ENCODE measurements at regions not wholly inside any gene's neighbourhood (a gene's known extent, or its start where the extent isn't known, plus 50 kb on each side); places are given as distances from the start of the nearest gene placed in this dataset.

- Mint-ChIP-seq H3K9me3 (peaks cover 8% of the 10 kb centered on the region), H3K4me3 (no peak overlapping the region), H3K27me3 (ENCODE audit: low read depth) (no peaks in the 10 kb centered on the region), H3K4me1 (ENCODE audit: low read depth) (no peaks in the 10 kb centered on the region), H3K27ac (no peak overlapping the region), H3K36me3 (ENCODE audit: low read depth) (no peaks in the 10 kb centered on the region)
- CTCF ChIA-PET = no interaction called here
- intact Hi-C loops (cut with micrococcal nuclease) = no loop called here
- no peak for DNase-seq
Observed at GRCh38 chr10:55283031-55283430, 482.0 kb upstream of the PCDH15 start.

GRCh38 chr10:55280696-55281095 is 479.7 kb upstream of the PCDH15 start:
- H3K9me3 Mint-ChIP-seq = peaks cover 8% of the 10 kb centered on the region
- H3K36me3 Mint-ChIP-seq (ENCODE audit: low read depth) = no peaks in the 10 kb centered on the region
- intact Hi-C loops (cut with micrococcal nuclease) = no loop called here
- CTCF ChIA-PET = no interaction called here
- no peak for DNase-seq
- H3K27me3 Mint-ChIP-seq (ENCODE audit: low read depth) = no peaks in the 10 kb centered on the region
- H3K27ac Mint-ChIP-seq = no peak overlapping the region
- H3K4me3 Mint-ChIP-seq = no peak overlapping the region
- no peaks in the 10 kb centered on the region for H3K4me1 Mint-ChIP-seq (ENCODE audit: low read depth)

- intact Hi-C loops (cut with micrococcal nuclease) = no loop called here
- CTCF ChIA-PET = no interaction called here
- no peaks in the 10 kb centered on the region for H3K4me1 Mint-ChIP-seq (ENCODE audit: low read depth)
- no peaks in the 10 kb centered on the region for H3K36me3 Mint-ChIP-seq (ENCODE audit: low read depth)
- H3K27me3 Mint-ChIP-seq (ENCODE audit: low read depth) = no peaks in the 10 kb centered on the region
- DNase-seq = no peak
- peaks cover 6% of the 10 kb centered on the region for H3K9me3 Mint-ChIP-seq
- H3K4me3 Mint-ChIP-seq = no peak overlapping the region
- H3K27ac Mint-ChIP-seq = no peak overlapping the region
Observed at GRCh38 chr10:55277549-55277948, 476.5 kb upstream of the PCDH15 start.

GRCh38 chr10:55274367-55274766 is 473.3 kb upstream of the PCDH15 start:
- Mint-ChIP-seq H3K36me3 (ENCODE audit: low read depth) (no peaks in the 10 kb centered on the region), H3K9me3 (peaks cover 2% of the 10 kb centered on the region), H3K4me3 (no peak overlapping the region), H3K4me1 (ENCODE audit: low read depth) (no peaks in the 10 kb centered on the region), H3K27me3 (ENCODE audit: low read depth) (no peaks in the 10 kb centered on the region), H3K27ac (no peak overlapping the region)
- intact Hi-C loops (cut with micrococcal nuclease) = no loop called here
- CTCF ChIA-PET = no interaction called here
- no peak for DNase-seq

- Mint-ChIP-seq H3K4me3 (no peak overlapping the region), H3K27ac (no peak overlapping the region), H3K9me3 (peaks cover 3% of the 10 kb centered on the region), H3K4me1 (ENCODE audit: low read depth) (no peaks in the 10 kb centered on the region), H3K27me3 (ENCODE audit: low read depth) (no peaks in the 10 kb centered on the region), H3K36me3 (ENCODE audit: low read depth) (no peaks in the 10 kb centered on the region)
- CTCF ChIA-PET = no interaction called here
- intact Hi-C loops (cut with micrococcal nuclease) = no loop called here
- no peak for DNase-seq
Observed at GRCh38 chr10:55273946-55274345, 472.9 kb upstream of the PCDH15 start.

GRCh38 chr10:55272886-55273285 is 471.9 kb upstream of the PCDH15 start:
- no peaks in the 10 kb centered on the region for H3K27me3 Mint-ChIP-seq (ENCODE audit: low read depth)
- H3K36me3 Mint-ChIP-seq (ENCODE audit: low read depth) = no peaks in the 10 kb centered on the region
- intact Hi-C loops (cut with micrococcal nuclease) = no loop called here

GRCh38 chr10:55266797-55267196 is 465.8 kb upstream of the PCDH15 start:
- Mint-ChIP-seq H3K27me3 (ENCODE audit: low read depth) (no peaks in the 10 kb centered on the region), H3K4me1 (ENCODE audit: low read depth) (no peaks in the 10 kb centered on the region), H3K27ac (no peak overlapping the region), H3K4me3 (no peak overlapping the region), H3K9me3 (peaks cover 3% of the 10 kb centered on the region), H3K36me3 (ENCODE audit: low read depth) (no peaks in the 10 kb centered on the region)
- intact Hi-C loops (cut with micrococcal nuclease) = no loop called here
- no peak for DNase-seq
- CTCF ChIA-PET = no interaction called here

More at GRCh38 chr10:55272886-55273285, 471.9 kb upstream of the PCDH15 start:
- Mint-ChIP-seq H3K9me3 (peaks cover 4% of the 10 kb centered on the region), H3K4me1 (ENCODE audit: low read depth) (no peaks in the 10 kb centered on the region), H3K4me3 (no peak overlapping the region), H3K27ac (no peak overlapping the region)
- CTCF ChIA-PET = no interaction called here
- no peak for DNase-seq

- intact Hi-C loops (cut with micrococcal nuclease) = no loop called here
- CTCF ChIA-PET = no interaction called here
- Mint-ChIP-seq H3K36me3 (ENCODE audit: low read depth) (no peaks in the 10 kb centered on the region), H3K9me3 (no peaks in the 10 kb centered on the region), H3K27ac (no peak overlapping the region), H3K4me3 (no peak overlapping the region), H3K4me1 (ENCODE audit: low read depth) (no peaks in the 10 kb centered on the region), H3K27me3 (ENCODE audit: low read depth) (no peaks in the 10 kb centered on the region)
- no peak for DNase-seq
Observed at GRCh38 chr10:55263327-55263726, 462.3 kb upstream of the PCDH15 start.

GRCh38 chr10:55242544-55242943 is 441.5 kb upstream of the PCDH15 start:
- Mint-ChIP-seq H3K27ac (no peak overlapping the region), H3K36me3 (ENCODE audit: low read depth) (no peaks in the 10 kb centered on the region), H3K4me1 (ENCODE audit: low read depth) (no peaks in the 10 kb centered on the region), H3K27me3 (ENCODE audit: low read depth) (no peaks in the 10 kb centered on the region), H3K9me3 (peaks cover 4% of the 10 kb centered on the region), H3K4me3 (no peak overlapping the region)
- DNase-seq = no peak
- intact Hi-C loops (cut with micrococcal nuclease) = no loop called here
- CTCF ChIA-PET = no interaction called here

GRCh38 chr10:55237462-55237861 is 436.4 kb upstream of the PCDH15 start:
- H3K36me3 Mint-ChIP-seq (ENCODE audit: low read depth) = no peaks in the 10 kb centered on the region
- CTCF ChIA-PET = no interaction called here

GRCh38 chr10:55233505-55233904 is 432.5 kb upstream of the PCDH15 start:
- peaks cover 3% of the 10 kb centered on the region for H3K9me3 Mint-ChIP-seq
- intact Hi-C loops (cut with micrococcal nuclease) = no loop called here
- H3K4me1 Mint-ChIP-seq (ENCODE audit: low read depth) = no peaks in the 10 kb centered on the region
- DNase-seq = no peak
- H3K36me3 Mint-ChIP-seq (ENCODE audit: low read depth) = no peaks in the 10 kb centered on the region
- no peak overlapping the region for H3K27ac Mint-ChIP-seq
- no peaks in the 10 kb centered on the region for H3K27me3 Mint-ChIP-seq (ENCODE audit: low read depth)
- no peak overlapping the region for H3K4me3 Mint-ChIP-seq
- CTCF ChIA-PET = no interaction called here

More at GRCh38 chr10:55237462-55237861, 436.4 kb upstream of the PCDH15 start:
- no peak overlapping the region for H3K27ac Mint-ChIP-seq
- no peak for DNase-seq
- H3K4me3 Mint-ChIP-seq = no peak overlapping the region
- H3K27me3 Mint-ChIP-seq (ENCODE audit: low read depth) = no peaks in the 10 kb centered on the region
- peaks cover 4% of the 10 kb centered on the region for H3K9me3 Mint-ChIP-seq
- intact Hi-C loops (cut with micrococcal nuclease) = no loop called here
- no peaks in the 10 kb centered on the region for H3K4me1 Mint-ChIP-seq (ENCODE audit: low read depth)

- Mint-ChIP-seq H3K27me3 (ENCODE audit: low read depth) (no peaks in the 10 kb centered on the region), H3K4me1 (ENCODE audit: low read depth) (no peaks in the 10 kb centered on the region), H3K9me3 (peaks cover 3% of the 10 kb centered on the region), H3K4me3 (no peak overlapping the region), H3K36me3 (ENCODE audit: low read depth) (no peaks in the 10 kb centered on the region), H3K27ac (no peak overlapping the region)
- intact Hi-C loops (cut with micrococcal nuclease) = no loop called here
- CTCF ChIA-PET = no interaction called here
- no peak for DNase-seq
Observed at GRCh38 chr10:55233090-55233489, 432.1 kb upstream of the PCDH15 start.

GRCh38 chr10:55232553-55232952 is 431.5 kb upstream of the PCDH15 start:
- Mint-ChIP-seq H3K36me3 (ENCODE audit: low read depth) (no peaks in the 10 kb centered on the region), H3K4me1 (ENCODE audit: low read depth) (no peaks in the 10 kb centered on the region), H3K9me3 (peaks cover 3% of the 10 kb centered on the region), H3K27me3 (ENCODE audit: low read depth) (no peaks in the 10 kb centered on the region), H3K4me3 (no peak overlapping the region), H3K27ac (no peak overlapping the region)
- intact Hi-C loops (cut with micrococcal nuclease) = no loop called here
- CTCF ChIA-PET = no interaction called here
- no peak for DNase-seq

GRCh38 chr10:55227967-55228366 is 426.9 kb upstream of the PCDH15 start:
- no peaks in the 10 kb centered on the region for H3K36me3 Mint-ChIP-seq (ENCODE audit: low read depth)
- no peak overlapping the region for H3K4me3 Mint-ChIP-seq
- intact Hi-C loops (cut with micrococcal nuclease) = no loop called here
- H3K9me3 Mint-ChIP-seq = peaks cover 6% of the 10 kb centered on the region
- CTCF ChIA-PET = no interaction called here
- H3K4me1 Mint-ChIP-seq (ENCODE audit: low read depth) = no peaks in the 10 kb centered on the region
- no peak for DNase-seq
- no peaks in the 10 kb centered on the region for H3K27me3 Mint-ChIP-seq (ENCODE audit: low read depth)
- no peak overlapping the region for H3K27ac Mint-ChIP-seq

Data from activated naive CD4-positive, alpha-beta T cell treated with anti-CD3 and anti-CD28 coated beads for 36 hours (primary cell).